Pancreas (tissue), 10 donors: ENCODE measurements at regions not wholly inside any gene's neighbourhood (a gene's known extent, or its start where the extent isn't known, plus 50 kb on each side); places are given as distances from the start of the nearest gene placed in this dataset.

Source experiments
- ATAC-seq, 4 donors: fragments of 200-7000 bp; cut with Tn5 transposase; one replicate each; pipeline versions ENCODE4 v1.8.0 to v1.9.1; 2020; ENCODE audit warnings: mild to moderate bottlenecking in 4 of 4, moderate library complexity in 4 of 4
- DNase-seq, 6 donors: peaks; one replicate each; pipeline ENCODE4 v3.0.0-alpha.2; 2020
- FAIRE-seq: peaks from 2 replicates; lab custom pipeline; 2012; peaks lifted over from hg19 to GRCh38; lab: Jason Lieb, UNC
- H3K27ac ChIP-seq, 4 donors: fragments of 200-600 bp; sonication (generic); 1 replicate in 3 of 4; 2 replicates in 1 of 4; pipeline versions ENCODE4 v1.5.0 to v1.8.0; 2020
- H3K27me3 ChIP-seq, 4 donors: fragments of 200-600 bp; one replicate each; pipeline ENCODE4 v1.8.0; 2021
- H3K36me3 ChIP-seq, 3 donors: fragments of 200-600 bp; sonication (generic) in 1 of 3; one replicate each; pipeline versions ENCODE4 v1.5.0 to v1.8.0; 2020 to 2021
- H3K4me1 ChIP-seq, 3 donors: fragments of 200-600 bp; one replicate each; pipeline ENCODE4 v1.8.0; 2021
- H3K4me3 ChIP-seq, 4 donors: fragments of 200-600 bp; sonication (generic) in 2 of 4; one replicate each; pipeline versions ENCODE4 v1.5.0 to v1.8.0; 2020 to 2021
- H3K9me3 ChIP-seq, 4 donors: fragments of 200-600 bp; one replicate each; pipeline ENCODE4 v1.8.0; 2021
- WGBS, 2 donors: extraction: QIAGEN DNeasy Blood & Tissue Kit; methylation state at CpG; one replicate each; pipeline ENCODE4 v1.1.7; 2013; 5-methylcytosine and 5-hydroxymethylcytosine counted together
- intact Hi-C, 3 donors: fragments of 100-400 bp; cut with DNase I; formaldehyde crosslinking; loops; one replicate each; pipeline versions ENCODE4 v1.11.1 to v1.14.2; 2022
- TF ChIP-seq, protein P1 (sequence below), 4 donors: fragments of 200-600 bp; sonication (generic) in 3 of 4; IDR thresholded peaks; one replicate each; pipeline versions ENCODE4 v1.5.0 to v1.8.0; 2021; ENCODE audit warnings: antibody characterized with exemption in 4 of 4
- donor health status: healthy with polysubstance abuse.
- donor health status: DM: no; HTN: no; CAD: no; lungs with moderate emphysema.
- donor health status: DM: no; HTN: no; CAD: no.
- donor health status: control.
- donor health status: control.
- donor health status: Bipolar disorder and iron deficiency.
- donor health status: DM: yes; HTN: yes; CAD: no.
- donor health status: DM: no; HTN: no; CAD: no.
- donor health status: DM: no; HTN: no; CAD: no.
- donor health status: DM: yes; HTN: yes; CAD: no.

DNA sequence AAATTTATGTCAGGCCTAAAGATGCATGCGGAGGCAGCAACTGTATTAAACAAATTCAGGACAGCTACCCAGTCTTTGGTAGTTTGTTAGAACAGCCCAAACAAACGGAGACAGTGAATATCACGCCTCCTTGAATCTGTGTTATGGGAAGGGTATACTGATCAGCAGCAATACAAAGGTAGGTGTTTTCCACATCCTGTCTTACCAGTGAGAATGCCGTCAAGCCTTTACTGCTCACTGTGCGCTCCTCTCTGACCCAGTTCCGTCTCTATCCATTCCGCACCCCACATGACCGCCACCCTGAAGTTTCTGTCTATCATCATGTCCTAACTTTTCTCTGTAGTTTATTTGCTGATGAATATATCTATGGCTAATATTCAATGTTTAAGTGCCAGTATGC is 473.3 kb downstream of the LPIN1 start:
- Histone ChIP-seq H3K4me1 (no peaks in the 10 kb centered on the region), H3K4me3 (no peak overlapping the region), H3K27ac (no peak overlapping the region), H3K27me3 (no peaks in the 10 kb centered on the region), H3K9me3 (no peaks in the 10 kb centered on the region), H3K36me3 (no peaks in the 10 kb centered on the region)
- ATAC-seq (no peak), FAIRE-seq (no peak), DNase-seq (no peak)
- TF ChIP-seq, protein P1, sequence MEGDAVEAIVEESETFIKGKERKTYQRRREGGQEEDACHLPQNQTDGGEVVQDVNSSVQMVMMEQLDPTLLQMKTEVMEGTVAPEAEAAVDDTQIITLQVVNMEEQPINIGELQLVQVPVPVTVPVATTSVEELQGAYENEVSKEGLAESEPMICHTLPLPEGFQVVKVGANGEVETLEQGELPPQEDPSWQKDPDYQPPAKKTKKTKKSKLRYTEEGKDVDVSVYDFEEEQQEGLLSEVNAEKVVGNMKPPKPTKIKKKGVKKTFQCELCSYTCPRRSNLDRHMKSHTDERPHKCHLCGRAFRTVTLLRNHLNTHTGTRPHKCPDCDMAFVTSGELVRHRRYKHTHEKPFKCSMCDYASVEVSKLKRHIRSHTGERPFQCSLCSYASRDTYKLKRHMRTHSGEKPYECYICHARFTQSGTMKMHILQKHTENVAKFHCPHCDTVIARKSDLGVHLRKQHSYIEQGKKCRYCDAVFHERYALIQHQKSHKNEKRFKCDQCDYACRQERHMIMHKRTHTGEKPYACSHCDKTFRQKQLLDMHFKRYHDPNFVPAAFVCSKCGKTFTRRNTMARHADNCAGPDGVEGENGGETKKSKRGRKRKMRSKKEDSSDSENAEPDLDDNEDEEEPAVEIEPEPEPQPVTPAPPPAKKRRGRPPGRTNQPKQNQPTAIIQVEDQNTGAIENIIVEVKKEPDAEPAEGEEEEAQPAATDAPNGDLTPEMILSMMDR (IDR thresholded peaks at IDR 0.05) = no peak
- WGBS, 2 donors = 93 to 97% methylated on average over 8 of the region's 8 CpGs
- intact Hi-C loops = no loop called here

DNA sequence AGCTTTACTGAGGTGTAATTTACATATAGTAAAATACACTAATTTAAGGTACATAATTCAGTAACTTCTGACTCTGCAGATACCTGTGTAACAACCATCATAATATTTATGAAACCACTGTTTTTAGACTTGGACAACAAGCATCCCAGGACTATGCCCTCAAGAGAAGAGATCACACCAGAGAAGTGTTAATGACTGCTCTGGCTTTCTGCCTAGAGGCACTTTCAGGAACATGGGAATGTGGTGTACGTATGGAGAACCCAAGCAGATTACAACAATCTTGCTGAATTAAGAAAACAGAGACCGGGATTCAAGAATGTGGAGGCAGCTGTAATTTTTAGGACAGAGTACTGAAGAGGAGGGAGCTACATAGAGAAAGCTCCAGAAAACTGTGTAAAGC is 475.2 kb downstream of the LPIN1 start:
- H3K27me3 ChIP-seq = no peaks in the 10 kb centered on the region
- FAIRE-seq (no peak), DNase-seq (no peak), ATAC-seq (no peak)
- 67 to 75% methylated on average over 2 of the region's 2 CpGs for WGBS, 2 donors
- TF ChIP-seq, protein P1 (IDR thresholded peaks at IDR 0.05) = no peak
- H3K4me1 ChIP-seq = no peaks in the 10 kb centered on the region
- no peak overlapping the region for H3K27ac ChIP-seq
- no peaks in the 10 kb centered on the region for H3K36me3 ChIP-seq
- intact Hi-C loops = no loop called here
- no peaks in the 10 kb centered on the region for H3K9me3 ChIP-seq
- H3K4me3 ChIP-seq = no peak overlapping the region

DNA sequence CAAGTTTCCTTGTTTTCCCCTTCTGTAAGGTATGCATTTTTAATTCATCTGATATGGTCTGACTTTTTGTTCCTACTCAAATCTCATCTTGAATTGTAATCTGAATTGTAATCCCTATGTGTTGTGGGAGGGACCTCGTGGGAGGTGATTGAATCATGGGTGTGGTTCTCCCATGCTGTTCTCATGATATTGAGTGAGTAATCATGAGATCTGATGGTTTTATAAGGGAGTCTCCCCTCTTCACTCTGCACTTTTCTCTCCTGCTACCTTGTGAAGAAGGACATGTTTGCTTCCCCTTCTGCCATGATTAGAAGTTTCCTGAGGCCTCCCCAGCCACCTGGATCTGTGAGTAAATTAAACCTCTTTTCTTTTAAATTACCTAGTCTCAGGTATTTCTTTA is 476.1 kb downstream of the LPIN1 start:
- intact Hi-C loops = no loop called here
- TF ChIP-seq, protein P1 (IDR thresholded peaks at IDR 0.05) = no peak
- H3K4me1 ChIP-seq = no peaks in the 10 kb centered on the region
- no peaks in the 10 kb centered on the region for H3K27me3 ChIP-seq
- H3K36me3 ChIP-seq = no peaks in the 10 kb centered on the region
- DNase-seq (no peak), FAIRE-seq (no peak), ATAC-seq (no peak)
- H3K4me3 ChIP-seq = no peak overlapping the region
- H3K27ac ChIP-seq = no peak overlapping the region
- 70 to 79% methylated on average over 1 of the region's 1 CpG for WGBS, 2 donors
- no peaks in the 10 kb centered on the region for H3K9me3 ChIP-seq

DNA sequence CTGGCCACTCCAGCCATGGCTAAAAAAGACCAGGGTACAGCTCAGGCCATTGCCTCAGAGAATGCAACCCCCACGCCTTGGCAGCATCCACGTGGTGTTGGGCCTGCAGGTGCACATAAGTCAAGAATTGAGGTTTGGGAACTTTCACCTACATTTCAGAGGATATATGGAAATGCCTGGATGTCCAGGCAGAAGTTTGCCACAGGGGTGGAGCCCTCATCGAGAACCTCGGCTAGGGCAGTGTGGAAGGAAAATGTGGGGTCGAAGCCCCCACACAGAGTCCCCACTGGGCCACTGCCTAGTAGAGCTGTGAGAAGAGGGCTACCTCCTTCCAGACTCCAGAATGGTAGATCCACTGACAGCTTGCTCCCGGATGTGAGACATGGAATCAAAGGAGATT is 477.3 kb downstream of the LPIN1 start:
- no peaks in the 10 kb centered on the region for H3K36me3 ChIP-seq
- no peak overlapping the region for H3K27ac ChIP-seq
- 80 to 98% methylated on average over 6 of the region's 6 CpGs for WGBS, 2 donors
- H3K4me1 ChIP-seq = no peaks in the 10 kb centered on the region
- no peaks in the 10 kb centered on the region for H3K27me3 ChIP-seq
- no peaks in the 10 kb centered on the region for H3K9me3 ChIP-seq
- FAIRE-seq (no peak), DNase-seq (no peak), ATAC-seq (no peak)
- TF ChIP-seq, protein P1 (IDR thresholded peaks at IDR 0.05) = no peak
- no peak overlapping the region for H3K4me3 ChIP-seq
- intact Hi-C loops = no loop called here

DNA sequence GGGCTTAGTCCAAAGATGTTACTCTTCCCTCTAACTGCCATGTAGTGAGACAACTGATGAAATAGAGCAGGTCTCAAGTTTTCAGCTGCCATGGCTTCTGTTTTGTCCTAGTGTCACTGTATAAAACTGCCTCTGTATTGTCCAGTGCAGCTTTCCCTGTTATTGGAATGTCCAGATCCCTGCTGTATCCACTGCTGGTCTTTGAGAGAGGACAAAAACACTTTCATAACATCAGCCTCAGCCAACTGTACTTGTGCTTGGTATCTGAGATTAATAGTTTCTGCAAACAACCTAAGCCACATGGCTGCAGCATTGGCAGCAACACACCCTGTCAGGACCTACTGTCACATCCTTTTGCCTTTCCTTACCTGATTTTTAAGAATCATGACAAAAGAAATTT is 480.2 kb downstream of the LPIN1 start:
- no peaks in the 10 kb centered on the region for H3K4me1 ChIP-seq
- intact Hi-C loops = no loop called here
- no peak for ATAC-seq
- no peak for FAIRE-seq
- H3K9me3 ChIP-seq = no peaks in the 10 kb centered on the region
- H3K4me3 ChIP-seq = no peak overlapping the region
- no peaks in the 10 kb centered on the region for H3K27me3 ChIP-seq
- DNase-seq = no peak
- no peaks in the 10 kb centered on the region for H3K36me3 ChIP-seq
- TF ChIP-seq, protein P1 (IDR thresholded peaks at IDR 0.05) = no peak
- H3K27ac ChIP-seq = no peak overlapping the region
